Activated CD8-positive, alpha-beta T cell treated with anti-CD3 and anti-CD28 coated beads, Interleukin-2, amount 10 ng/mL, durations not matched to agents 7 days and 5 days (primary cell): ENCODE measurements at regions not wholly inside any gene's neighbourhood (a gene's known extent, or its start where the extent isn't known, plus 50 kb on each side); places are given as distances from the start of the nearest gene placed in this dataset.
"Not testable (repeated sequence)": the region's sequence is repeated elsewhere in the genome, so short reads cannot be mapped to it uniquely, and the experiment has no call there.

Experiments used
- ATAC-seq: fragments of 150-1000 bp; cut with Tn5 transposase; one replicate; pipeline ENCODE4 v1.10.0; 2021; ENCODE audit warnings: moderate library complexity
- CTCF ChIA-PET: fragments of 350-600 bp; sonication (Branson Sonifier 250); formaldehyde crosslinking; loops from one replicate; lab custom pipeline; 2021; ENCODE audit warnings: antibody characterized with exemption; lab: Charles Lee
- POLR2A ChIA-PET: fragments of 350-600 bp; sonication (Branson Sonifier 250); formaldehyde crosslinking; loops from one replicate; lab custom pipeline; 2021; ENCODE audit warnings: antibody characterized with exemption; lab: Charles Lee
- DNase-seq: peaks from one replicate; pipeline ENCODE4 v3.0.0-alpha.2; 2020
- H3K27ac Mint-ChIP-seq: one replicate; pipeline ENCODE4 v1.8.0; 2021; ENCODE audit warnings: mild to moderate bottlenecking, mixed read lengths
- H3K27me3 Mint-ChIP-seq: one replicate; pipeline ENCODE4 v1.8.0; 2021; ENCODE audit warnings: low read depth, mixed read lengths
- H3K36me3 Mint-ChIP-seq: one replicate; pipeline ENCODE4 v1.8.0; 2021; ENCODE audit warnings: low read depth, mixed read lengths
- H3K4me1 Mint-ChIP-seq: one replicate; pipeline ENCODE4 v1.8.0; 2021; ENCODE audit warnings: low read depth, mixed read lengths
- H3K4me3 Mint-ChIP-seq: one replicate; pipeline ENCODE4 v1.8.0; 2021; ENCODE audit warnings: mild to moderate bottlenecking, mixed read lengths
- H3K9me3 Mint-ChIP-seq: one replicate; pipeline ENCODE4 v1.8.0; 2022; ENCODE audit warnings: mixed read lengths; ENCODE audit not compliant: insufficient read depth

DNA sequence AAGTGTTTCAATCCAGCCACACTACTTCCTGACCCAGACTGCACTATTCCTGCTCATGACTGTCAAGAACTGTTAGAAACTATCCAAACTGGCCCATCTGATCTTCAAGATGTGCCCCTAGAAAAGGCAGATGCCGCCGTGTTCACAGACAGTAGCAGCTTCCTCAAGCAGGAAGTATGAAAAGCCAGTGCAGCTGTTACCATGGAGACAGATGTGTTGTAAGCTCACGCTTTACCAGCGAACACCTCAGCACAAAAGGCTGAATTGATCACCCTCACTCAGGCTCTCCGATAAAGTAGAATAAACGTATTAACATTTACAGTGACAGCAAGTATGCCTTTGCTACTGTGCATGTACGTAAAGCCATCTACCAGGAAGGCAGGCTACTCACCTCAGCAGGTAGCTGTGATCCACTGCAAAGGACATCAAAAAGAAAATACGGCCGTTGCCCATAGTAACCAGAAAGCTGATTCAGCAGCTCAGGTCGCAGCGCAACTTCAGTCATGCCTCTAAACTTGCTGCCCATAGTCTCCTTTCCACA lies 132.9 kb upstream of the ROPN1B start:
- H3K9me3 Mint-ChIP-seq, H3K36me3 Mint-ChIP-seq, H3K27me3 Mint-ChIP-seq, ATAC-seq, H3K4me3 Mint-ChIP-seq, H3K27ac Mint-ChIP-seq, H3K4me1 Mint-ChIP-seq, CTCF ChIA-PET, POLR2A ChIA-PET: not testable (repeated sequence)
- peak; percentile 24 for DNase-seq

DNA sequence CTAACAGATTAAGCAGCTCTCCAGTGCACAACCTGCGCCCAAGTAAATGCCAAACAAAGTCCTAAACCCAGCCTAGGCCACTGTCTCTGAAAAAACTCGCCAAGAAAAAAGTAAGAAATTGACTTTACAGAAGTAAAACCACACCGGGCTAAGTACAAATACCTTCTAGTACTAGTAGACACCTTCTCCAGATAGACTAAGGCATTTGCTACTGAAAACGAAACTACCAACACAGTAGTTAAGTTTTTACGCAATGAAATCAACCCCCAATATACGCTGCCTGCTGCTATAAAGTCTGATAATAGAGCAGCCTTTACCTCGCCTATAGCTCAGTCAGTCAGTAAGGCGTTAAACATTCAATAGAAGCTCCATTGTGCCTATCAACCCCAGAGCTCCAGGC lies 132.2 kb upstream of the ROPN1B start:
- CTCF ChIA-PET, H3K27me3 Mint-ChIP-seq, H3K9me3 Mint-ChIP-seq, H3K4me3 Mint-ChIP-seq, POLR2A ChIA-PET, DNase-seq, H3K27ac Mint-ChIP-seq, ATAC-seq, H3K36me3 Mint-ChIP-seq, H3K4me1 Mint-ChIP-seq: not testable (repeated sequence)

DNA sequence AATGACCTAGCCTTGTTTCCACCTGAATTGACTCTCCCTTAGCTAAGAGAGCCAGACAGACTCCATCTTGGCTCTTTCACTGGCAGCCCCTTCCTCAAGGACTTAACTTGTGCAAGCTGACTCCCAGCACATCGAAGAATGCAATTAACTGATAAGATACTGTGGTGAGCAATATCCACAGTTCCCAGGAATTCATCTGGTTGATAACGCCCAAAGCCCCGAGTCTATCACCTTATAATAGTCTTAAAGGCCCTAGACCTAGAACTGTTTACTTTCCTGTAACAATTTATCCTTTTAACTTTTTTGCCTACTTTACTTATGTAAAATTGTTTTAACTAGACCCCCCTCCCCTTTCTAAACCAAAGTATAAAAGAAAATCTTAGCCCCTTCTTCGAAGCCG lies 130.1 kb upstream of the ROPN1B start:
- H3K9me3 Mint-ChIP-seq, ATAC-seq, H3K4me3 Mint-ChIP-seq, H3K4me1 Mint-ChIP-seq, POLR2A ChIA-PET, H3K27ac Mint-ChIP-seq, H3K27me3 Mint-ChIP-seq, DNase-seq, CTCF ChIA-PET, H3K36me3 Mint-ChIP-seq: not testable (repeated sequence)

DNA sequence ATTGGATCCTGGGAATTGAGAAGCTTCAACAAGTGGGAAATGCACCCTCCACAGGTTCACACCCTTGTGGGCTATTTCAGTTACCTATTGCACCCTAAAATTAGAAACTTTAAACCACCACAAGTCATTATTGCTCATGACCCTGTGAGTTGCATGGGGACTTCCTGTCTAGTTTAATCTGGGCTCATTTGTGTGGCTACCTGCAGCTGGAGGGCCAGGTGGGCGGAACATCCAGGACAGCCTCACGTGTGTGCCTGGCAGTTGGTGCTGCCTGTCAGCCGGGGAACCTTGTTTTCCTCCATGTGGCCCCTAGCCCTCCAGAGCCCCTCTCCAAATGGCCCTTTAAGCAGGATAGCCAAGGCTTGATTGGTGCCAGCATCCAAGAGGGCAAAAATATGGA lies 128.5 kb upstream of the ROPN1B start:
- H3K27ac Mint-ChIP-seq, H3K4me3 Mint-ChIP-seq, CTCF ChIA-PET, POLR2A ChIA-PET, H3K27me3 Mint-ChIP-seq, ATAC-seq, DNase-seq, H3K9me3 Mint-ChIP-seq, H3K4me1 Mint-ChIP-seq, H3K36me3 Mint-ChIP-seq: not testable (repeated sequence)

DNA sequence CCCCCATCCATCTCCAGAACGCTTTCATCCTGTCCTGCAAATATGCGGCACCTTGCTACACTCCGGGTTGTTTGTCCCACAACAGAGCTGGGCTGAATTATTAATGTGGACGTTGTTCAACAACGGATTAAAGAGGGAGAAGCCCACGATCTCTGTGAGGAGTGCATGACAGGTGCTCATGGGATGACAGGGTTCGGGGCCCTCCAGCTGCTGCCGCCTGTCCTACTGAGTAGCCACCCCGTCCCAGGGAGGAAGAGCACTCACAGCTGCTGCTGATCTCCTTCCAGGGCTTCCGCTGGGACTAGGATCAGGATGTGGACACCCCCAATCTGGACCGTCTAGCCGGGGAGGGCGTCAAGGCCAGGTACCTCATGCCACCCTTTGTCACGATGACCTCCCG lies 121.0 kb upstream of the ROPN1B start:
- not testable (repeated sequence) for H3K36me3 Mint-ChIP-seq

DNA sequence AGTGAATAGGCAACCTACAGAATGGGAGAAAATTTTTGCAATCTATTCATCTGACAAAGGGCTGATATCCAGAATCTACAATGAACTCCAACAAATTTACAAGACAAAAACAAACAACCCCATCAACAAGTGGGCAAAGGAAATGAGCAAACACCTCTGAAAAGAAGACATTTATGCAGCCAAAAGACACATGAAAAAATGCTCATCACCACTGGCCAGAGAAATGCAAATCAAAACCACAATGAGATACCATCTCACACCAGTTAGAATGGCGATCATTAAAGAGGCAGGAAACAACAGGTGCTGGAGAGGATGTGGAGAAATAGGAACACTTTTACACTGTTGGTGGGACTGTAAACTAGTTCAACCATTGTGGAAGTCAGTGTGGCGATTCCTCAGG lies 114.0 kb upstream of the ROPN1B start:
- ATAC-seq, DNase-seq, H3K27ac Mint-ChIP-seq, CTCF ChIA-PET, H3K27me3 Mint-ChIP-seq, H3K4me3 Mint-ChIP-seq, H3K36me3 Mint-ChIP-seq, H3K9me3 Mint-ChIP-seq, POLR2A ChIA-PET, H3K4me1 Mint-ChIP-seq: not testable (repeated sequence)

More for the DNA sequence above, 121.0 kb upstream of the ROPN1B start:
- H3K4me3 Mint-ChIP-seq, H3K4me1 Mint-ChIP-seq, POLR2A ChIA-PET, H3K9me3 Mint-ChIP-seq, ATAC-seq, DNase-seq, H3K27me3 Mint-ChIP-seq, H3K27ac Mint-ChIP-seq, CTCF ChIA-PET: not testable (repeated sequence)

DNA sequence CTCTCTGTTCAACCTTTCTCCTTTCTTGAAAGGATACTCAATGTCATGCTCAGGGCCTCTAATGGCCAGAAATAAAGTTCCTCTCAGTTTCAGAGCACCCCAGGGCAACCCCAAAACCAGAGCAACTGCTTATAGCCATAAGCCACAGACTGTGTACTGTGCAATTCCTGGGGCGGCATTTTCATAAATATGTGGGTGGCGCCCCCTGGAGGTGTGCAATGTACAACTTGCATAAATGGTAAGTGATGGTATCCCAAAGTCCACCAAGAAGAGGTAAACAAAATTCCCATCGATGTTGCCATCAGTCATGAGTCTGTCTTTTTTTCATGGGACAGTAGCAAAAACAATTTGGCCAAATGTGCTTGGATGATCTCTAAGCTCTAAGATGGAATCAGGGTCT lies 108.4 kb upstream of the ROPN1B start:
- H3K9me3 Mint-ChIP-seq, H3K36me3 Mint-ChIP-seq, CTCF ChIA-PET, POLR2A ChIA-PET, ATAC-seq, H3K27me3 Mint-ChIP-seq, H3K4me1 Mint-ChIP-seq, H3K27ac Mint-ChIP-seq, H3K4me3 Mint-ChIP-seq, DNase-seq: not testable (repeated sequence)

DNA sequence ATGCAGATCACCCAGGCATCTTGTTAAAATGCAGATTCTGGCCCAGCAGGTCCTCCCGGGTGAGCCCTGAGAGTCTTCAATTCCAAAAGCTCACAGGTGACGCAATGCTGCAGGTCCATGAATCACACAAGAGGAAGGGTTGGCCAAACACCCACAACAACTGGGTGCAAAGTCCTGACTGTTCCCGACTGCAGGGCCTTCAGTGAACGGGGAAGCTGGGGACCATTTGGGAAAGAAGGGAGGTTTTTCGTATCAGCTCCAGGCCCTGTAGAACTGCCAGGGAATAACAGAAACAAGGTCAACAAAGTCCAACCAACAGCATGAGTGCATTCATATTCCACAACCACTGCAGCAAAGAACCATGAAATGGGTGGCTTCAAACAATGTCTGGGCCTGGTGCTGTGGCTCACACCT lies 106.1 kb upstream of the ROPN1B start:
- H3K9me3 Mint-ChIP-seq, ATAC-seq, H3K27me3 Mint-ChIP-seq, H3K4me3 Mint-ChIP-seq, H3K4me1 Mint-ChIP-seq, DNase-seq, POLR2A ChIA-PET, H3K27ac Mint-ChIP-seq, H3K36me3 Mint-ChIP-seq, CTCF ChIA-PET: not testable (repeated sequence)

DNA sequence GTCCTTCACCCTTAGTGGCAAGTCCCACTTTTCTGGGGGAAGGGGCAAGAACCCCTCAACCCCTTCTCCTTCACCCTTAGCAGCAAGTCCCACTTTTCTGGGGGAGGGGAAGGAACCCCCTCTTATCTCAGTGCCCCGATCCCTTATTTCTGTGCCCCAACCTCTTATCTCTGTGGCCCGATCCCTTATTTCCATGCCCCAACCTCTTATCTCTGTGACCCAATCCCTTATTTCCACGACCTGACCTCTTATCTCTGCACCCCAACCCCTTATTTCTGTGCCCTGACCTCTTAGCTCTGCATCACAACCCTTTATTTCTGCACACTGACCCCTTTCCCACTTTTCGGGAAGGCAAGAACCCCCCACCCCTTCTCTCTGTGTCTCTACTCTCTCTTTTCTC lies 104.4 kb upstream of the ROPN1B start:
- H3K4me1 Mint-ChIP-seq, H3K27ac Mint-ChIP-seq, ATAC-seq: not testable (repeated sequence)

DNA sequence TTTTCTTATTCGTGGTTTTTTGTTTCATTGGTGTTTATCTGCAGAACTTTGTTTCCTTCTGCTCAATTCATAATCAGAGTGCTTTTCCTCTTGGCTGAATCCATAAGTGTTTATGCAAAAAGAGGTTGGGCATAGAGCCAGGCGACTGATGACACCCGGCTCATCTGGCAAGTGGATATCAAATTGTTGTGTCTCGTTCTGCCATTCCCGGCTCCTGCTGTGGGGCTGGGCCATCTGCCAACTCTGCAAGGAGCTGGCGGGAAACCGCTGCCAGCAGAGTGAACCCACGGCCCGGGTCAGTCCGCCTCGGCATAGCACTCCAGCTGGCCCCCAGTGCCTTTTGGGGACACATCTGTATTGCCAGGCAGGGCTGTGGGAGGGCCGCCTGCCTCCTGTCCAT lies 83.0 kb upstream of the ROPN1B start:
- H3K4me3 Mint-ChIP-seq, H3K27me3 Mint-ChIP-seq, ATAC-seq, CTCF ChIA-PET, H3K27ac Mint-ChIP-seq, H3K36me3 Mint-ChIP-seq, H3K9me3 Mint-ChIP-seq, DNase-seq, POLR2A ChIA-PET, H3K4me1 Mint-ChIP-seq: not testable (repeated sequence)

More for the DNA sequence above, 104.4 kb upstream of the ROPN1B start:
- H3K9me3 Mint-ChIP-seq, POLR2A ChIA-PET, DNase-seq, H3K4me3 Mint-ChIP-seq, H3K36me3 Mint-ChIP-seq, H3K27me3 Mint-ChIP-seq, CTCF ChIA-PET: not testable (repeated sequence)

DNA sequence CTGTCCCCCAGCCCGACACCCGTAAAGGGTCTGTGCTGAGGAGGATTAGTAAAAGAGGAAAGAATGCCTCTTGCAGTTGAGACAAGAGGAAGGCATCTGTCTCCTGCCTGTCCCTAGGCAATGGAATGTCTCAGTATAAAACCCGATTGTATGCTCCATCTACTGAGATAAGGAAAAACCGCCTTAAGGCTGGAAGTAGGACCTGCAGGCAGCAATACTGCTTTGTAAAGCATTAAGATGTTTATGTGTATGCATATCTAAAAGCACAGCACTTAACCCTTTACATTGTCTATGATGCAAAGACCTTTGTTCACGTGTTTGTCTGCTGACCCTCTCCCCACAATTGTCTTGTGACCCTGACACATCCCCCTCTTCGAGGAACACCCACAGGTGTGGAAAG lies 69.8 kb upstream of the ROPN1B start:
- POLR2A ChIA-PET, H3K4me3 Mint-ChIP-seq, ATAC-seq, H3K27ac Mint-ChIP-seq, H3K36me3 Mint-ChIP-seq, CTCF ChIA-PET, H3K9me3 Mint-ChIP-seq, H3K27me3 Mint-ChIP-seq, DNase-seq, H3K4me1 Mint-ChIP-seq: not testable (repeated sequence)

DNA sequence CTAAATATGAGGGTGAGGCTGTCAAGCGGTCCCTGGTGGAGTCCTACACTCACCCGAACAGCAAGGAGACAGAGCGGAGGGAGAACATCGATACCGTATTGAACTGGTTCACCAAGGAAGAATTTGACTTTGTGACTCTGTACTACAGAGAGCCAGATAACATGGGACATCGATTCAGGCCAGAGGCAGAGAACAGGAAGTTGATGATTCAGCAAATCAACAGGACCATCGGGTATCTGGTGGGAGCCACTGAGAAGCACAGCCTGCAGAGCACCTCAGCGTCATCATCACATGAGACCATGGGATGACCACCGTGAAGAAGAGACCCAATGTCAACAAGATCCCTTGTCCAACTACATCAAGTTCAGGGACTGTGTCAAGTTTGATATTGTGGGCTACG lies 67.5 kb upstream of the ROPN1B start:
- H3K4me3 Mint-ChIP-seq, POLR2A ChIA-PET, ATAC-seq, H3K27ac Mint-ChIP-seq, H3K4me1 Mint-ChIP-seq, H3K27me3 Mint-ChIP-seq, H3K36me3 Mint-ChIP-seq, H3K9me3 Mint-ChIP-seq, CTCF ChIA-PET, DNase-seq: not testable (repeated sequence)

DNA sequence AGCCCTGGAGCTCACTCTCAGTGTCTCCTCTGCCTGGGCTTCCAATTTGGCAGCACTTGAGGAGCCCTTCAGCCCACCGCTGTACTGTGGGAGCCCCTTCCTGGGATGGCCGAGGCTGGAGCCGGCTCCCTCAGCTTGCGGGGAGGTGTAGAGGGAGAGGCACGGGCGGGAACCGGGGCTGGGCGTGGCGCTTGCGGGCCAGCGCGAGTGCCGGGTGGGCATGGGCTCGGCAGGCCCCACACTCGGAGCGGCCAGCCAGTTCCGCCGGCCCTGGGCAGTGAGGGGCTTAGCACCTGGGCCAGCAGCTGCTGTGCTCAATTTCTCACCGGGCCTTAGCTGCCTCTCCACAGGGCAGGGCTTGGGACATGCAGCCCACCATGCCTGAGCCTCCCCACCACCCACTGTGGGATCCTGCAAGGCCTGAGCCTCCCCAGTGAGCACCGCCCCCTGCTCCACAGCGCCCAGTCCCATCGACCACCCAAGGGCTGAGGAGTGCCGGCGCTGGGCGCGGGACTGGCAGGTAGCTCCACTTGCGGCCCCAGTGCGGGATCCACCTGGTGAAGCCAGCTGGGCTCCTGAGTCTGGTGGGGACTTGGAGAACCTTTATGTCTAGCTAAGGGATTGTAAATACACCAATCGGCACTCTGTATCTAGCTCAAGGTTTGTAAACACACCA lies 65.1 kb upstream of the ROPN1B start:
- CTCF ChIA-PET, result not testable (repeated sequence)

More for the DNA sequence above, 65.1 kb upstream of the ROPN1B start:
- H3K27ac Mint-ChIP-seq, H3K4me1 Mint-ChIP-seq, H3K36me3 Mint-ChIP-seq, DNase-seq, ATAC-seq, H3K4me3 Mint-ChIP-seq, POLR2A ChIA-PET, H3K27me3 Mint-ChIP-seq, H3K9me3 Mint-ChIP-seq: not testable (repeated sequence)
